ENCODE measurements at regions not wholly inside any gene's neighbourhood (a gene's known extent, or its start where the extent isn't known, plus 50 kb on each side); places are given as distances from the start of the nearest gene placed in this dataset.

- TF ChIP-seq ZNF274 (IDR thresholded peaks at IDR 0.05; ENCODE audit: low read depth, low read length) (no peak), YY1 (IDR thresholded peaks at IDR 0.05; ENCODE audit: insufficient read depth, insufficient read length) (no peak), SUZ12 (IDR thresholded peaks at IDR 0.05; ENCODE audit: extremely low read depth, insufficient read depth, insufficient read length) (no peak)
Measured at GRCh38 chr4:110824344-110824743, 201.5 kb upstream of the PITX2 start.

All from NT2/D1 (cell line).